ENCODE measurements at regions not wholly inside any gene's neighbourhood (a gene's known extent, or its start where the extent isn't known, plus 50 kb on each side); places are given as distances from the start of the nearest gene placed in this dataset.

- no peak for TF ChIP-seq CTCF (IDR thresholded peaks at IDR 0.05)
- no peak for TF ChIP-seq POLR2AphosphoS5 (IDR thresholded peaks at IDR 0.05; ENCODE audit: insufficient read depth in 1 of 2, low read depth in 1 of 2)
Measured at GRCh38 chr10:56090914-56091540, 270.0 kb downstream of the ZWINT start.

Measured in vagina (tissue), 2 donors.